HCT116 (cell line): ENCODE measurements at regions not wholly inside any gene's neighbourhood (a gene's known extent, or its start where the extent isn't known, plus 50 kb on each side); places are given as distances from the start of the nearest gene placed in this dataset.

Experiments used
- ATAC-seq: fragments of 200-7000 bp; cut with Tn5 transposase; 2 replicates; pipeline ENCODE4 v1.9.1; 2020; ENCODE audit warnings: mild to moderate bottlenecking, moderate library complexity
- BruUV-seq: library from RNA; stranded (reverse); fragments of 400-500 nt; replicated peaks from 2 replicates; lab custom pipeline; 2021; lab: Mats Ljungman, UMichigan
- CTCF ChIA-PET: fragments of 300-600 bp; sonication (Branson Sonifier 250); formaldehyde crosslinking; loops from one replicate; lab custom pipeline; 2021; ENCODE audit warnings: antibody characterized with exemption; lab: Charles Lee
- POLR2A ChIA-PET: fragments of 300-600, 350-600 bp; sonication (Branson Sonifier 250); formaldehyde crosslinking; loops from one replicate; lab custom pipeline; 2021; ENCODE audit warnings: antibody characterized with exemption; lab: Charles Lee
- RAD21 ChIA-PET, 2 experiments: fragments of 300-600 bp; sonication (Branson Sonifier 250); formaldehyde crosslinking; loops; one replicate each; lab custom pipeline; 2023; ENCODE audit warnings: low total read pairs in 2 of 2; ENCODE audit not compliant: uncharacterized antibody in 2 of 2, unreplicated experiment in 2 of 2, low non-redundant PET in 1 of 2; lab: Charles Lee
- DNase-seq: peaks from one replicate; pipeline ENCODE4 v3.0.0-alpha.2; 2010; ENCODE audit warnings: low read depth, low spot score
- H2AFZ ChIP-seq: fragments of 200-600 bp; shearing (Covaris generic), sonication (generic); 2 replicates; pipeline ENCODE4 v1.6.1; 2017; ENCODE audit warnings: low read depth, mixed run types, mixed read lengths, antibody characterized with exemption, low read length; ENCODE audit not compliant: poor library complexity, severe bottlenecking
- H3K27ac ChIP-seq: 2 replicates; pipeline ENCODE4 v1.5.1; 2012; ENCODE audit warnings: low read depth, low read length
- H3K27me3 ChIP-seq: fragments of 200-600 bp; sonication (generic); 2 replicates; pipeline ENCODE4 v1.6.1; 2016; ENCODE audit warnings: mixed run types, low read length, mixed read lengths; ENCODE audit not compliant: insufficient read depth
- H3K36me3 ChIP-seq, 2 experiments: fragments of 200-500 bp in 1 of 2; fragments of 200-600 bp in 1 of 2; sonication (Bioruptor generic) in 1 of 2; sonication (generic) in 1 of 2; 2 replicates each; pipeline versions ENCODE4 v1.5.1 to v1.6.1; 2014 to 2016; ENCODE audit warnings: low read length in 2 of 2, inconsistent platforms in 1 of 2, mixed read lengths in 1 of 2, mixed run types in 1 of 2; ENCODE audit not compliant: insufficient read depth in 2 of 2, control insufficient read depth in 1 of 2
- H3K4me1 ChIP-seq, 2 experiments: fragments of 200-600 bp in 1 of 2; sonication (generic) in 1 of 2; 2 replicates each; pipeline versions ENCODE4 v1.5.1 to v1.6.1; 2012 to 2017; ENCODE audit warnings: low read length in 2 of 2, inconsistent platforms in 1 of 2, mild to moderate bottlenecking in 1 of 2, mixed read lengths in 1 of 2, mixed run types in 1 of 2, moderate library complexity in 1 of 2; ENCODE audit not compliant: insufficient read depth in 2 of 2, control insufficient read depth in 1 of 2
- H3K4me2 ChIP-seq: fragments of 200-600 bp; sonication (generic); 2 replicates; pipeline ENCODE4 v1.6.1; 2017; ENCODE audit warnings: mixed run types, low read length, mixed read lengths
- H3K4me3 ChIP-seq, 2 experiments: fragments of 200-600 bp in 1 of 2; sonication (generic) in 1 of 2; replicated peaks in 1 of 2; 2 replicates each; pipeline ENCODE4 v1.5.1; 2011 to 2016; ENCODE audit warnings: low read length in 2 of 2, control low read depth in 1 of 2, low read depth in 1 of 2, mild to moderate bottlenecking in 1 of 2, mixed read lengths in 1 of 2, mixed run types in 1 of 2
- H3K79me2 ChIP-seq: fragments of 200-600 bp; sonication (generic); 2 replicates; pipeline ENCODE4 v1.6.1; 2017; ENCODE audit warnings: mild to moderate bottlenecking, mixed run types, low read length, moderate library complexity, mixed read lengths; ENCODE audit not compliant: insufficient read depth
- H3K9ac ChIP-seq: fragments of 200-600 bp; sonication (generic); 2 replicates; pipeline ENCODE4 v1.6.1; 2016; ENCODE audit warnings: low read length, mixed read lengths
- H3K9me2 ChIP-seq: fragments of 200-600 bp; sonication (generic), shearing (Covaris generic); 2 replicates; pipeline ENCODE4 v1.6.1; 2017; ENCODE audit warnings: mixed run types, mild to moderate bottlenecking, moderate library complexity; ENCODE audit not compliant: insufficient read depth
- H3K9me3 ChIP-seq, 2 experiments: fragments of 200-500 bp in 1 of 2; fragments of 200-600 bp in 1 of 2; sonication (Bioruptor generic) in 1 of 2; sonication (generic) in 1 of 2; 2 replicates each; pipeline ENCODE4 v1.6.1; 2014 to 2017; ENCODE audit warnings: low read length in 2 of 2, mixed read lengths in 2 of 2, inconsistent platforms in 1 of 2, low read depth in 1 of 2, mild to moderate bottlenecking in 1 of 2, mixed run types in 1 of 2, moderate library complexity in 1 of 2; ENCODE audit not compliant: control insufficient read depth in 1 of 2, insufficient read depth in 1 of 2
- H4K20me1 ChIP-seq: fragments of 200-600 bp; sonication (generic), shearing (Covaris generic); 2 replicates; pipeline ENCODE4 v1.6.1; 2017; ENCODE audit warnings: mixed run types, mild to moderate bottlenecking, moderate library complexity; ENCODE audit not compliant: insufficient read depth
- CTCF ChIP-seq, 3 experiments: fragments of 200-600 bp in 1 of 3; sonication (generic) in 1 of 3; IDR thresholded peaks in 2 of 3; conservative IDR thresholded peaks in 1 of 3; 2 replicates each; pipeline ENCODE4 v1.5.1; 2012 to 2017; ENCODE audit warnings: low read depth in 2 of 3, low read length in 2 of 3, antibody characterized with exemption in 1 of 3, borderline replicate concordance in 1 of 3, control low read depth in 1 of 3, mild to moderate bottlenecking in 1 of 3, mixed read lengths in 1 of 3, mixed run types in 1 of 3, moderate library complexity in 1 of 3; ENCODE audit not compliant: insufficient read depth in 1 of 3
- FOSL1 ChIP-seq: IDR thresholded peaks from 2 replicates; pipeline ENCODE4 v1.6.1; 2012; ENCODE audit warnings: low read depth
- JUND ChIP-seq: IDR thresholded peaks from 2 replicates; pipeline ENCODE4 v1.6.1; 2012
- RAD21 ChIP-seq: IDR thresholded peaks from 2 replicates; pipeline ENCODE4 v1.6.1; 2012; ENCODE audit warnings: low read depth, mild to moderate bottlenecking
- REST ChIP-seq: IDR thresholded peaks from 2 replicates; pipeline ENCODE4 v1.6.1; 2012; ENCODE audit warnings: low read depth
- TCF7L2 ChIP-seq: IDR thresholded peaks from 2 replicates; pipeline ENCODE4 v1.7.0; 2011; ENCODE audit warnings: borderline replicate concordance, inconsistent platforms; ENCODE audit not compliant: insufficient read depth, insufficient read length; ENCODE audit errors: extremely low read depth
- YY1 ChIP-seq: IDR thresholded peaks from 2 replicates; pipeline ENCODE4 v1.6.1; 2011; ENCODE audit warnings: low read length, low read depth, moderate library complexity, mild to moderate bottlenecking; ENCODE audit not compliant: insufficient replicate concordance; ENCODE audit errors: extremely low read depth
- ZBTB33 ChIP-seq: IDR thresholded peaks from 2 replicates; pipeline ENCODE4 v1.6.1; 2011; ENCODE audit warnings: mild to moderate bottlenecking, low read length, moderate library complexity; ENCODE audit not compliant: insufficient replicate concordance; ENCODE audit errors: extremely low read depth
- intact Hi-C: fragments of 100-400 bp; cut with micrococcal nuclease; formaldehyde crosslinking; loops from 2 replicates; pipeline ENCODE4 v1.10.0; 2022

- no peak for TF ChIP-seq ZBTB33
- no peak for TF ChIP-seq FOSL1
Measured at GRCh38 chr3:78148986-78149717, 1109.3 kb downstream of the ROBO2 start (continued).

- H3K27me3 ChIP-seq: no peaks in the 10 kb centered on the region
- H3K4me1 ChIP-seq: no peaks in the 10 kb centered on the region
- CTCF ChIA-PET: no interaction called here
- no peak overlapping the region for H3K4me2 ChIP-seq
- H3K9ac ChIP-seq: no peak overlapping the region
- no peak overlapping the region for H3K27ac ChIP-seq
- intact Hi-C loops: no loop called here
- H4K20me1 ChIP-seq: no peaks in the 10 kb centered on the region
- ATAC-seq (no peak), DNase-seq (no peak)
- H3K79me2 ChIP-seq: no peaks in the 10 kb centered on the region
- H2AFZ ChIP-seq: no peak overlapping the region
- RAD21 ChIA-PET: no interaction called here
- H3K4me3 ChIP-seq: no peak overlapping the region
- no TSS peak for BruUV-seq
- H3K36me3 ChIP-seq: no peaks in the 10 kb centered on the region
- POLR2A ChIA-PET: no interaction called here
- TF ChIP-seq RAD21 (no peak), FOSL1 (no peak), REST (no peak), TCF7L2 (no peak), CTCF (IDR thresholded peaks at IDR 0.05 in 2 of 3, conservative IDR thresholded peaks at IDR 0.05 in 1 of 3; ENCODE audit: borderline replicate concordance in 1 of 3, insufficient read depth in 1 of 3, low read depth in 2 of 3, low read length in 2 of 3) (no peak), YY1 (no peak), JUND (no peak)
- H3K9me3 ChIP-seq: peaks cover 5 to 15% of the 10 kb centered on the region in 2 experiments; a peak in 2 of 4 replicates
- no peaks in the 10 kb centered on the region for H3K9me2 ChIP-seq
Measured at GRCh38 chr3:78153973-78154372, 1114.1 kb downstream of the ROBO2 start.
